Ishikawa (cell line): ENCODE measurements at regions not wholly inside any gene's neighbourhood (a gene's known extent, or its start where the extent isn't known, plus 50 kb on each side); places are given as distances from the start of the nearest gene placed in this dataset.

ENCODE experiments used
- CEBPB ChIP-seq: IDR thresholded peaks from 2 replicates; pipeline ENCODE4 v1.6.1; 2012
- CREB1 ChIP-seq: IDR thresholded peaks from 2 replicates; pipeline ENCODE4 v1.6.1; 2012; ENCODE audit warnings: low read depth
- EGR1 ChIP-seq: IDR thresholded peaks from 2 replicates; pipeline ENCODE4 v1.6.1; 2012
- EP300 ChIP-seq: IDR thresholded peaks from 2 replicates; pipeline ENCODE4 v1.6.1; 2012; ENCODE audit warnings: borderline replicate concordance
- FOXM1 ChIP-seq: IDR thresholded peaks from 2 replicates; pipeline ENCODE4 v1.6.1; 2012; ENCODE audit warnings: low read depth, borderline replicate concordance
- MAX ChIP-seq: IDR thresholded peaks from 2 replicates; pipeline ENCODE4 v1.6.1; 2012
- NFIC ChIP-seq: IDR thresholded peaks from 2 replicates; pipeline ENCODE4 v1.6.1; 2012
- RAD21 ChIP-seq: IDR thresholded peaks from 2 replicates; pipeline ENCODE4 v1.6.1; 2012; ENCODE audit warnings: low read depth
- TAF1 ChIP-seq: IDR thresholded peaks from 2 replicates; pipeline ENCODE4 v1.6.1; 2012; ENCODE audit warnings: low read depth, mild to moderate bottlenecking
- TCF12 ChIP-seq: IDR thresholded peaks from 2 replicates; pipeline ENCODE4 v1.6.1; 2012; ENCODE audit warnings: low read depth
- TEAD4 ChIP-seq: IDR thresholded peaks from 2 replicates; pipeline ENCODE4 v1.6.1; 2012
- USF1 ChIP-seq: IDR thresholded peaks from 2 replicates; pipeline ENCODE4 v1.6.1; 2012
- YY1 ChIP-seq: IDR thresholded peaks from 2 replicates; pipeline ENCODE4 v1.6.1; 2012; ENCODE audit warnings: low read depth
- ZBTB7A ChIP-seq: IDR thresholded peaks from 2 replicates; pipeline ENCODE4 v1.6.1; 2012; ENCODE audit warnings: low read depth
- TF ChIP-seq, protein P1 (sequence below): IDR thresholded peaks from 2 replicates; pipeline ENCODE4 v1.6.1; 2012; ENCODE audit warnings: low read depth, mild to moderate bottlenecking

GRCh38 chr10:125535559-125535958, 147.4 kb downstream of the TEX36 start:
- TF ChIP-seq RAD21 = no peak
- TF ChIP-seq TAF1 = no peak
- no peak for TF ChIP-seq ZBTB7A
- TF ChIP-seq TCF12 = no peak
- no peak for TF ChIP-seq EP300
- TF ChIP-seq MAX = no peak
- TF ChIP-seq CEBPB = no peak
- TF ChIP-seq EGR1 = no peak
- TF ChIP-seq FOXM1 = no peak
- no peak for TF ChIP-seq TEAD4
- TF ChIP-seq, protein P1, sequence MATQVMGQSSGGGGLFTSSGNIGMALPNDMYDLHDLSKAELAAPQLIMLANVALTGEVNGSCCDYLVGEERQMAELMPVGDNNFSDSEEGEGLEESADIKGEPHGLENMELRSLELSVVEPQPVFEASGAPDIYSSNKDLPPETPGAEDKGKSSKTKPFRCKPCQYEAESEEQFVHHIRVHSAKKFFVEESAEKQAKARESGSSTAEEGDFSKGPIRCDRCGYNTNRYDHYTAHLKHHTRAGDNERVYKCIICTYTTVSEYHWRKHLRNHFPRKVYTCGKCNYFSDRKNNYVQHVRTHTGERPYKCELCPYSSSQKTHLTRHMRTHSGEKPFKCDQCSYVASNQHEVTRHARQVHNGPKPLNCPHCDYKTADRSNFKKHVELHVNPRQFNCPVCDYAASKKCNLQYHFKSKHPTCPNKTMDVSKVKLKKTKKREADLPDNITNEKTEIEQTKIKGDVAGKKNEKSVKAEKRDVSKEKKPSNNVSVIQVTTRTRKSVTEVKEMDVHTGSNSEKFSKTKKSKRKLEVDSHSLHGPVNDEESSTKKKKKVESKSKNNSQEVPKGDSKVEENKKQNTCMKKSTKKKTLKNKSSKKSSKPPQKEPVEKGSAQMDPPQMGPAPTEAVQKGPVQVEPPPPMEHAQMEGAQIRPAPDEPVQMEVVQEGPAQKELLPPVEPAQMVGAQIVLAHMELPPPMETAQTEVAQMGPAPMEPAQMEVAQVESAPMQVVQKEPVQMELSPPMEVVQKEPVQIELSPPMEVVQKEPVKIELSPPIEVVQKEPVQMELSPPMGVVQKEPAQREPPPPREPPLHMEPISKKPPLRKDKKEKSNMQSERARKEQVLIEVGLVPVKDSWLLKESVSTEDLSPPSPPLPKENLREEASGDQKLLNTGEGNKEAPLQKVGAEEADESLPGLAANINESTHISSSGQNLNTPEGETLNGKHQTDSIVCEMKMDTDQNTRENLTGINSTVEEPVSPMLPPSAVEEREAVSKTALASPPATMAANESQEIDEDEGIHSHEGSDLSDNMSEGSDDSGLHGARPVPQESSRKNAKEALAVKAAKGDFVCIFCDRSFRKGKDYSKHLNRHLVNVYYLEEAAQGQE = no peak
- TF ChIP-seq USF1 = no peak
- TF ChIP-seq YY1 = no peak
- no peak for TF ChIP-seq NFIC
- TF ChIP-seq CREB1 = no peak

GRCh38 chr10:125534515-125534914, 148.4 kb downstream of the TEX36 start:
- TF ChIP-seq TEAD4 = no peak
- no peak for TF ChIP-seq RAD21
- TF ChIP-seq NFIC = no peak
- TF ChIP-seq FOXM1 = no peak

GRCh38 chr10:125533866-125534265, 149.1 kb downstream of the TEX36 start:
- TF ChIP-seq MAX (no peak), TAF1 (no peak), TEAD4 (no peak), CREB1 (no peak), RAD21 (no peak), YY1 (no peak), EGR1 (no peak), EP300 (no peak)

DNA sequence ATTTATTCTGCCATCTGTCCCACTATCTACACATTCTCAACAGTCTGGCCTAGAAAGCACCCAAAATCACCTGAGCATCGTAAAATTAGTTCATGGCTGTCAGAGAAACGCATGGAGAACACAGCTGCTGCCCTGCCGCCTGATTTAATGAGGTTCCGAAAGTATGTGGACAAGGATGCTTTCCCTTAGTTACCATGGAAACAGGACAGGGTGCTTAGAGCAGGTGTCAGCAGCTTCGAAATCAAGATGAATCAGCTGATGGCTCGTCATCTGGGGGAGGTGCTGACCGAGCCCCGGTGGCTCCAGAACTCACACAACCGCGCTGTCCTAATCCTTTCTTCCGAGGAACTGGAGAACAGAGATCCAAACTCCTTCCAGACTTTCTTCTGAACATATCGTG, 151.5 kb downstream of the TEX36 start:
- TF ChIP-seq NFIC (no peak), MAX (no peak), CREB1 (no peak), TAF1 (no peak), EP300 (no peak), TCF12 (no peak), YY1 (no peak)
- TF ChIP-seq, protein P1 = no peak

DNA sequence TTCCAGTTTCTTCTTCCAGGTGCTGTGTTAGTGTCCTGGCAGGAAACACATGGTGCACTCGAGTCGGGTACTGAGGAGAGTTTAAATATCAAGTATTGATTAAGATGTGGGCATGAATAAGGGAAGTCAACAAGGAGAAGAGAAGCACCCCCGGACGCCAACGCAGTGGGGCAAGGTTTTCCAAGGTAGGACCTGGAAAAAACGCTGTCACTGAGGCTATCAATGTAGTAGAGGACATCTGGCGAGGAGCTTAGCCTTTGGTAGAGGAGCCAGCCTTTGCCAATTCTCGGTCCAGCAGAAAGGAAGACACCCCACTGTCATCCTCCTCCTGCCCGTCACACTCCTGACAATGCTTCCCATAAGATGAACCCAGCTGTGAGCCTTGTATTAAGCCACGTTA, 159.6 kb downstream of the TEX36 start:
- TF ChIP-seq USF1 (no peak), RAD21 (no peak), NFIC (no peak), CREB1 (no peak), YY1 (no peak), TAF1 (no peak), TEAD4 (no peak), MAX (no peak), EP300 (no peak)

- TF ChIP-seq, protein P1 = no peak
- peak; percentile 46; the same call in 1 of the 2 replicates for TF ChIP-seq RAD21
These were observed 161.0 kb downstream of the TEX36 start for GRCh38 chr10:125521721-125522680.
